ENCODE measurements at regions not wholly inside any gene's neighbourhood (a gene's known extent, or its start where the extent isn't known, plus 50 kb on each side); places are given as distances from the start of the nearest gene placed in this dataset.

DNA sequence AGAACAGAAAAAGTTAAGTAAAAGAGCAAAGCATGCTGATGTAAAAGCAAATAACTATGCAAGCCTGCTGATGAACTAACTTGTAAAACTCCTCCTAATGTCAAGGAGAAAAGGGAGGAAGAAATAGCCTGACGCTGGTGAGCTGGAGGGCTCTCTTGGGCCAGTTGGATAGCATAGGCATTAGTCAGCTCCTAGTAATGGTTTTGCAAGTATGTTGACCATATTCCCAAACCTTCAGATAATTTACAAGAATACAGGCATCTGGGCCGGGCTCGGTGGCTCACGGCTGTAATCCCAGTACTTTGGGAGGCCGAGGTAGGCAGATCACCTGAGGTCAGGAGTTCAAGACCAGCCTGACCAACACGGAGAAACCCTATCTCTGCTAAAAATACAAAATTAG is 871.4 kb downstream of the C12orf50 start:
- DNase-seq (ENCODE audit: low read depth), result no peak

DNA sequence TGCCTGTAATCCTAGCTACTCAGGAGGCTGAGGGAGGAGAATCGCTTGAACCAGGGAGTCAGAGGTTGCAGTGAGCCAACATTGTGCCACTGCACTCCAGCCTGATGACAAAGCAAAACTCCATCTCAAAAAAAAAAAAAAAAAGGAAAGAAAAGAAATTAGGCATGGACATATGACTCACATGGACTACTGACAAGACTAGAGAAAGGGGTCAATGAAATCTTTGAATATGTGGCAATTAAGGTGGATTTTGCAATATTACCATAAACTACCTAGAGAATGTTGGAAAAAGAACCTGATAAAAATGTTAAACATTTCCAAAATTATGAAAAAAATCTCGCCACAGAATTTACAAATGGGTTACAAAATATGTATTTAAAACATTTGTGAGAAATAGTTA is 873.6 kb downstream of the C12orf50 start:
- no peak for DNase-seq (ENCODE audit: low read depth)

DNA sequence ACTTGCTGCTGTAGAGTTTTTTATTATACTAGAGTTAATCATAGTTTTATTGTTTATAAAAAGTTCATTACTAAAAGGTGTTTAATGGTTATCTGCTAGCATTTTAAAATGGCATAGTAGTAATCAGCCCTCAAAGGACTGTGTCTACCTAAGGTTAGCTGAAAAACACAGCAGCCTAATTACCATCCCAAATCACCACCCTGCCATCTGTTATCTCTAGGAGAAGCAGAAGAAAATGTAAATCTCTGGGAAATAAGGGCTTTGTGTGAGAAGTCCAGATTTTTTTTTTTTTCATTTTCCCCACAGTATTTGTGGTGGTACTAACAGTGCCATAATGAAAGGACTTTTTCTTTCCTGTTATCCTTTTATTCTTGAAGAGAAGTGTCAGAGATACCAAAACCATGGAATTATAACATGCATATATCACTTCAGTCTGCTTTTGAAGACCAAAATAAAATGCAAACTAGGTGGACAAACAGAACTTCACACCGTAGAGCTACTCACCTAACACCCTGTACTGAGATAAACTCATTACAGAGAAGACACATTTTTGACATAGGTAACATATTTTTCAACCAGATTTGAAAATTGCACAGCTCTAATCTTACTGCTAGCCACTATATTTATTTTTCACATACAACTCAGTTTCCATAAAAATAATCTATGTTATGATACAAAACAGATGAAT is 876.2 kb downstream of the C12orf50 start:
- no peak for DNase-seq (ENCODE audit: low read depth)

DNA sequence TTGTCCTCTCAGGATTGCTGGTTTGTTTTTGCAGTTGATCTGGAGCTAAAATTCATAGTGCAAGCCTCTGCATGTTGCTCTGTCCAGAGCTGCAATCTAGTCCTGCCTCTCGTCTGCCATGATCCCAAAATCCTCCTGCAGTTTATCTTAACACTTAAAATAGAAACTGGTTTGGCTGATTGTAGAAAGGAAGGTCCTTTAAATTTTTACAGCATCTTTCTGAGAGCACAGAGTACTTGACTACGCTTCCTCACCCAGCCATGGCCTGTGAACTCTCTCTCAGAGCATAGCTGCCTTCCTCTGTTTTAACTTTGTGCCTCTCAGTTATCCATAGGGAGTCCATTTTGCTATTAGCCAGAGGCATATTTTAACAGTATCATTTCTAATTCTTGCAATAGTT is 877.1 kb downstream of the C12orf50 start:
- no peak for DNase-seq (ENCODE audit: low read depth)

DNA sequence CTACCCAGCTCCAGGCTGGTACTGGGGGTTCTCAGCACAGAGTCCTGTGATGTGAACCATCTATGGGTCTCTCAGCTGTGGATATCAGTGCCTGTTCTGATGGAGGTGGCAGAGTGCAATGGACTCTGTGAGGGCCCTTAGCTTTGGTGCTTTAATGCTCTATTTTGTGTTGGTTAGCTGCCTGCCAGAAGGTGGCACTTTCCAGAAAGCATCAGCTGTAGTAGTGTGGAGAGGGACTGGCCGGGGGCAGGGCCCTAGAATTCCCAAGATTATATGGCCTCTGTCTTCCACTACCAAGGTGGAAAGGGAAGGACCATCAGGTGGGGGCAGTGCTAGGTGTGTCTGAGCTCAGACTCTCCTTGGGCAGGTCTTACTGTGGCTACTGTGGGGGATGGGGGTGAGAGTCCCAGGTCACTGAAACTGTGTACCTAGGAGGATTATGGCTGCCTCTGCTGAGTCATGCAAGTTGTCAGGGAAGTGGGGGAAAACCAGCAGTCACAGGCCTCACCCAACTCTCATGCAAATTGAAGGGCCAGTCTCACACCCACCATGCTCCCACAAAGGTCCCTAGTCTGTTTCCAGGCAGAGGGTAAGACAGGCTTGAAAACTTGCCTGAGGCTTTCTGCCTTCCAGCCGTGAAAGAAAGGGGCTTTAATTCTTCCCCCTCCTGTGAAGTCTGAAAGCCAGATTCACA is 878.1 kb downstream of the C12orf50 start:
- no peak for DNase-seq (ENCODE audit: low read depth)

DNA sequence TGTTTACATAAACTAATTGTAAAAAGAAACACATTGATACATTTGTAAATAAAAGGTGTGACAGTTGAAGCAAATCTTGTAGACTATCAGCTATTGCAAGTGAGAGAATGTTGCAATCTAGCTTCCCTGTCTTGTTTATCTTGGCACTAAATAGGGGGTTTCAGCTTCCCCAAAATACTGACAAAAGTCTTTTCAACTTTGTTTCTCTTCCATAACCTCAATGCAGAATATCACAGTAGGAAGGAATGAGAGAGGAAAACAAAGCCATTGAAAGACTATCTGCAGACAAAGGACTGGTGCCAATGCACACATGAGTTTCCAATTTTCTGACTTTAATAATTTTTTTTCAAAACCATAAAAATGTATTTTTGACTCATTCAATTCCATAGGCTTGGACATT is 886.2 kb upstream of the MGAT4C start:
- no peak for DNase-seq (ENCODE audit: low read depth)

DNA sequence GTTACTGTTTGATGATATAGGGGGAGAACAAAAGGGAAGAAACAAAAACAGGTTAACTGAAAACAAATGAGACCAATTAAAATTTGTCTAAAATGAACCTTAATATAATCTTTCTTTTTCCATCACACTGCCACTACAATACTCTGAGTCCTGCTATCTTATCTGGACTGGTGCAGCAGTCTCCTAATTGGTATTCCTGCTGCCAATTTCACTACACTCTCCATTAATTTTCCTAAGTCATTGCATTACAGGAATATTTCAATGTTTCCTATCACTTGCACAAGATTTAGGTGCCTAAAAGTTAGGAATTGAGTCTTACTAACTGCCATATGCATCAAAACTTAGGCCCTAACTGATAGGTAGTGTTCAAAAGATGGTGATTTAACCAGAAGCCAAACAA is 884.9 kb upstream of the MGAT4C start:
- DNase-seq (ENCODE audit: low read depth), result no peak

- DNase-seq (ENCODE audit: low read depth), result no peak
Measured at GRCh38 chr12:87140262-87140661, 884.1 kb upstream of the MGAT4C start.

- DNase-seq (ENCODE audit: low read depth), result no peak
Measured at GRCh38 chr12:87137220-87137619, 881.0 kb upstream of the MGAT4C start.

GRCh38 chr12:87136330-87136976 is 880.3 kb upstream of the MGAT4C start:
- no peak for DNase-seq (ENCODE audit: low read depth)

DNA sequence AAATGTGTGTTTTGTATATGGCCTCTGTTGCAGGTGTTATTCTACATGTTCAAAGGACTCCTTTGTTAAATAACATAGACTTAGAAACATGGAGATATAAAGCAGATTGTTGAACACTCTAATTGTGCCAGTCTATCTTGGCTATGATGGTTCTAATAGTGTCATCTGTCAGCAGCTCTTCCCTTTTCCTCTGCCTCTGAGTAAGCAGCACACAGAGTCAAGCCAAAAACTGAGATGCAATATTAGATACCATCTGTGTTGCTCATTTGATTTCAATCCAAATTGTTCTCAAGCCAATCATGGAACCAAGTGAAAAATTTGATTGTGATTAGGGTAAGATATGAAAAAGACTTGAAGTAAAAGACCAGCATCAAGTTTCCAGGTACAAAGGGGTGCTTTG is 871.1 kb upstream of the MGAT4C start:
- DNase-seq (ENCODE audit: low read depth), result no peak

DNA sequence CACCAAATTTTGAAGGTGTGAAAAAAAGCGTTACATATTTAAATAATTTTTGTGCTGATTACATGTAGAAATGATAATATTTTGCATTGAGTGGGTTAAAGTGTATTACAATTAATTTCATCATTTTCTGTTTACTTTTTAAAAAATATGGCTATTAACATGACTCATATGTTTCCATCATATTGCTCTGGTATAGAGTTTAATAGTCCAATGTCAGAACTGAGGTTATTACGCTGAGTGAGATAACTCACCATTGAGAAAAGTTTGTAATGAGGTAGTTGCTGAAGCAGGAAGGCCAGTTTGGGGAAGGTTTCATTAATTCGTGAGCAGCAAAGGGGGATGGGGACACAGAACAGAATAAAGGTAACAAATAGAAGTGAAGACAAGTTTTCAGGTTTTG is 865.7 kb upstream of the MGAT4C start:
- no peak for DNase-seq (ENCODE audit: low read depth)

DNA sequence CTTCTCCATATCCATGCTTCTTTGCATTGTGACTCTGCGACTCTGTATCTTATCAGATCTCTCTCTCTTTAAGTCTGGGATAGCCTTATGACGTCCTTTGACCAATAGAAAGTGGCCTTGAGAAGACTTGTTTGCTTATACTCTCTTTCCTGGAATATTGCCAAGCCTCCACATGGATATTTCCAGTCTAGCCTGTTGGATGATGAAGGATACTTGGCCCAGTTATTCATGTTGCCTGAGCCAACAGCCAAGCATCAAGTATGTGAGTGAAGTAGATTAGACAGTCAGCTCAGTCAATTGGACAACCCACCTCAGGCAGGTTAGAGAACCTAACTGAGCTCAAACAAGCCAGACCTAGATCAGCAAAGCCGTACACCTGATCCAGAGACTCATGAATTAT is 864.2 kb upstream of the MGAT4C start:
- no peak for DNase-seq (ENCODE audit: low read depth)

DNA sequence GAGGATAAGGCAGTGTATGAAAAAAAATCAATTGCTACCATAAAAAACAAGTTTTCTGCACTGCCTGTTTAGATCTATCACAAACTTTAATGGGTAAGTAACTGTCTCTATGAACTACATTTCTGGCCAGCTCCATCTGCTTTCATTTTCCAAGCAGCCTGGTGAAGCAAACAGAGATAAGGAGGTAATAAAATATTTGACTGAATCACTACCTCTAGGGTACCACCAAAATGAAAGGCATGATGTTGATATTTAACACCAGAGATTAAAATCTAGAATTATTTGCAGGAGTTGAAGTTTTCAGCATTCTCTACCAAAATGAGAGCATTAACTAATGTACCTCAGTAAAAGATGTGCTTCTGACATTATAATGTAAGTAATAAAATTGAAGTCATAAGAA is 863.5 kb upstream of the MGAT4C start:
- no peak for DNase-seq (ENCODE audit: low read depth)

DNA sequence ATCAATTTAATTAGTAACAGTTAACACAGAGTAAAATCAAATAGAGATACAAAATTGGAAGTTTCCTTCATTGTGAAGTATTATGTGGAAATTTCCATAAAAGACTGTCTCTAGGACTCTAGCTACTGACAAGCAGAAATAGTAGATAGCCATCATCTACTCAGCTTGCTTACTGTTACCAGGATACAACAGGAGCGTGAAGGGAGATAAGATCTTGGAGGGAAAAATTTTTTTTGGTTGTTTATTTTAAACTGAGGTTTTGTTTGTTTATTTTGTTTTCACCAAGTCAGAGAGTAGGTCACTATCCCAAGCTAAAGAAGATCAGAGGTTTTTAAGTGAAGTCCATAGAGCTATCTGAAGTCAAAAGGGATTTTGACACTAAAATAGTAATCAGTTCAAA is 861.3 kb upstream of the MGAT4C start:
- DNase-seq (ENCODE audit: low read depth), result no peak

GRCh38 chr12:87116780-87117179 is 860.6 kb upstream of the MGAT4C start:
- DNase-seq (ENCODE audit: low read depth), result no peak

DNA sequence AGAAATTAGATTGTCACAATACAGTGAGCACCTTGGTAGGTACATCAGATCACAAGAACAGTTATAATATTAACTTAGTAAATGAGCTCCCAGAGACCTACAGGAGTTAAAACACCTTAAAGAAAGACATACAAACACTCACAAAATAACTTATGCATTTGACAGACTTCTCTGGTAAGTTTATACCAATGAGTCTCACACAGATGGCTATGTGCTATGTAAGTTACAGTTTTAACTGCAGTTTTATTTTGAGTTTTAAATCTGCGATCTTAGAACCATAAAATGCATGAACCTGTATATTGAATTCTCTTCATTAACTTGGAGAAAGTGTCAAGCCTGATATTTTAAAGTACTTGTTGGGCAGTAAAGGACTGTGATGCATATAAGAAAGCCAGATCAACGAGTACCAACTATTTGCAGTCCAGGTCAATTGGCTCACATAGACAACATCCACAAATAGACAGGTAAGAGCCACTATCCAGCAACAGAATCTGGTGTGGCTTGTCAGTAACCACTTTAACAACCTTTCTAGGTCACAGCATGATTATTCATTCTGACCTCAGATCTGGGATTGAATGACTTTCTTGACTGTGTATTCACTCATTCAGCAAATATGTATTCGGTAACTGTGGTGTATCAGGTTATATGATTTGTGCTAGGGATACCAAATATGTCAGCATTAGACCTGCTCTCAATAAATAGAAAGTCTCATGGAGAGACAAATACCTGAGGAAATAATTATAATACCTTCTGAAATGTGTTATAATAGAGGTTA is 856.6 kb upstream of the MGAT4C start:
- DNase-seq (ENCODE audit: low read depth), result no peak

DNA sequence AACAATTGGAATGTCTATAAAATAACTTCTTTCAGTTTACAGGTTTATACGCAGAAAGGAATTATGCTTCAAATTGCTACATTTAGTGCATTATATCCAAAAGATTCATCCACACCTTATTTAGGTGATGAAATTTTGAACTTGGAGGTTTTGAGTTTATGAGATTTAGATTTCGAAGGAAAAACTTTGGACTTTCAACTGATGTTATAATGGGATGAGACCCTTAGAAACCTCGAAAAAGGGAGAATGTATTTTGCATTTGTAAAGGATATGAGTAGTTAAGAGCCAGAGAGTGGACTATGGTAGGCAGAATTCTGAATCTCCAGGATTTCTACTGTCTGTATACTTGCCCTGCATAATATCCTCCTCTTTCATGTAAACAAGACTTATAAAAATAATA is 851.6 kb upstream of the MGAT4C start:
- DNase-seq (ENCODE audit: low read depth), result no peak

DNA sequence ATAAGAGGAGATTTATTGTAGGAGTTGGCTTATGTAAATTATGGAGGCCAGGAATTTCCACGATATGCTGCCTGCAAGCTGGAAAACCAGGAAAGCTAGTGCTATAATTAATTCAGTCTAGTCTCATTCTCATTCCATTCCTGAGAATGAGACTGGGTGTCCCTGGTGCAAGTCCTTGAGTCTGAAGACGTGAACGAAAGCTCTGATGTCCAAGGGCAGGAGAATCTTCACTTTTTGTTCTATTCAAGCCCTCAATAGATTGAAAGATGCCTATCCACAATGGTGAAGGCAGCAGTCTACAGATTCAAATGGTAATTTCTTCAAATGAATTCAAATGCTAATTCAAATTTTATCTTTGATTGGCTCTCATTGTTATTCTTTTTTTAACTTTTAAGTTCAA is 851.1 kb upstream of the MGAT4C start:
- no peak for DNase-seq (ENCODE audit: low read depth)

GRCh38 chr12:87096082-87096585 is 839.9 kb upstream of the MGAT4C start:
- DNase-seq (ENCODE audit: low read depth), result no peak

- no peak for DNase-seq (ENCODE audit: low read depth)
Measured at GRCh38 chr12:87094356-87094755, 838.2 kb upstream of the MGAT4C start.

DNA sequence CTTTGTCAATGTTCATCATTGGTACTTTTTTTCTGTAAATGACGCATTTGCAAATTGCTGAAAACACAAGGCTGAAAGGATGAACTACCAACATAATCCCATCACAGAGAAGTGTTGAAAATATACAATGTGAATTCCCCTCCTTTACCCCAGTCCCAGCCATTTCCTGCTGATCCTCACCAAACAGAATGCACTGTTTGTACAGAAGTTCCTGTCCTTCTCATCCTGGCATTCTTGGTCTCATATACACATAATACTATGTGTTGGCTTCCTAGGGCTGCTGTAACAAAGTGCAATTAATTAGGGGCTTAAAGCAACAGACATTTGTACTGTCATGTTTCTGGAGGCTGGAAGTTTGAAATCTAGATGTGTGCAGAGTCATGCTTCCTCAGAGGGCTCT is 836.2 kb upstream of the MGAT4C start:
- DNase-seq (ENCODE audit: low read depth), result no peak

Data from CMK (cell line).